ENCODE measurements at regions not wholly inside any gene's neighbourhood (a gene's known extent, or its start where the extent isn't known, plus 50 kb on each side); places are given as distances from the start of the nearest gene placed in this dataset.

DNA sequence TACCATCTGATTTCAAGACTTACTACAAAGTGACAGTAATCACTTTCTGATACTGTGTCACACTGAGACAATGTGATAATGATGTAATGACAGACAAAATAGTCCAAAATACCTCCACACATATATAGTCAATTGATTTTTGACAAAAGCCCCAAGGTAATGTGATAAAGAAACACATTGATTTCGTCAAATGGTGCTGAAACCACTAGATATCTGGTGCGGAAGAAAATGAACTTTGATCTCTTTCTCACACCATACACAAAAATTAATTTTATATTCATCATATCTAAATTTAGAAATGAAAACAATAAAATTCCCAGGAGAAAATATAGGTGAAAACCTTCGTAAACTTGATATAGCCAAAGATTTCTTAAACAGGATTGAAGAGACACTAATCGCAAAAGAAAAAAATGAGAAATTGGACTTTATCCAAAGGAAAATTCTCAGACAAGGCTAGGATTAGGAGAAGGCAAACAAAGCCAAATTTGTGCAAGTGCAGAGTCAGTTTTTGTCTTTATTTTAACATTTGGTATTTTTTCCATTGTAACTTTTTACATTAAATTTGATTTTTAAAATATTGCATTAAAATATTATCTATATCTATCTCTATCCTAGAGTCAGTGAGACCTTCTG, 739.9 kb downstream of the DIAPH3 start:
- H3K27me3 Mint-ChIP-seq = no peaks in the 10 kb centered on the region
- H3K27ac Mint-ChIP-seq = no peak overlapping the region
- TF ChIP-seq, protein P1, sequence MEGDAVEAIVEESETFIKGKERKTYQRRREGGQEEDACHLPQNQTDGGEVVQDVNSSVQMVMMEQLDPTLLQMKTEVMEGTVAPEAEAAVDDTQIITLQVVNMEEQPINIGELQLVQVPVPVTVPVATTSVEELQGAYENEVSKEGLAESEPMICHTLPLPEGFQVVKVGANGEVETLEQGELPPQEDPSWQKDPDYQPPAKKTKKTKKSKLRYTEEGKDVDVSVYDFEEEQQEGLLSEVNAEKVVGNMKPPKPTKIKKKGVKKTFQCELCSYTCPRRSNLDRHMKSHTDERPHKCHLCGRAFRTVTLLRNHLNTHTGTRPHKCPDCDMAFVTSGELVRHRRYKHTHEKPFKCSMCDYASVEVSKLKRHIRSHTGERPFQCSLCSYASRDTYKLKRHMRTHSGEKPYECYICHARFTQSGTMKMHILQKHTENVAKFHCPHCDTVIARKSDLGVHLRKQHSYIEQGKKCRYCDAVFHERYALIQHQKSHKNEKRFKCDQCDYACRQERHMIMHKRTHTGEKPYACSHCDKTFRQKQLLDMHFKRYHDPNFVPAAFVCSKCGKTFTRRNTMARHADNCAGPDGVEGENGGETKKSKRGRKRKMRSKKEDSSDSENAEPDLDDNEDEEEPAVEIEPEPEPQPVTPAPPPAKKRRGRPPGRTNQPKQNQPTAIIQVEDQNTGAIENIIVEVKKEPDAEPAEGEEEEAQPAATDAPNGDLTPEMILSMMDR (IDR thresholded peaks at IDR 0.05) = no peak
- ChIA-PET POLR2A (no interaction called here), CTCF (interaction anchor here (1.5 kb wide), 1 partner anchor 32 kb away, joined by 3 read pairs; no protein-coding TSS in a partner anchor)
- DNase-seq = no peak
- intact Hi-C loops (cut with micrococcal nuclease) = no loop called here
- H3K9me3 Mint-ChIP-seq = peaks cover 6% of the 10 kb centered on the region
- no peaks in the 10 kb centered on the region for H3K36me3 Mint-ChIP-seq (ENCODE audit: low read depth)
- no peak for ATAC-seq
- H3K4me3 Mint-ChIP-seq = no peak overlapping the region
- H3K4me1 Mint-ChIP-seq (ENCODE audit: low read depth) = no peaks in the 10 kb centered on the region

DNA sequence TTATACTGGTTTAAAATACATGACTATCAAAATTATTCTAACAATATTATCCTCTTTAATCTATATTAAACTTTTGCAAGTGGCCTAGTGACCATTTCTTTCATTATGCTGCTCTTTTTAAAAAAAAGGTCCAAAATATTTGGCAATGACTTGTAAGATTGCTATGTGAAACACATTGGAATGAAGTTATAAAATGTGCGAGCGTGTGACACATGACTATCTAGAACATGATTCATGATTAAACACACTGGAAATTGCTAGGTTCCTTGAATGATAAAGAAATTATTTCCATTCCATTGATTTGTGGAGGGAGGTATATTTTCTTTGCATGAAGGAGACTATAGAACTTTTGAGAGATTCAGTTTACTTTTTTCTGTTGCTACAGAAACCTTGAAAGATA, 739.1 kb downstream of the DIAPH3 start:
- intact Hi-C loops (cut with micrococcal nuclease) = no loop called here
- H3K9me3 Mint-ChIP-seq = peaks cover 6% of the 10 kb centered on the region
- no peak overlapping the region for H3K4me3 Mint-ChIP-seq
- H3K27ac Mint-ChIP-seq = no peak overlapping the region
- TF ChIP-seq, protein P1 (IDR thresholded peaks at IDR 0.05) = no peak
- ATAC-seq = no peak
- no peaks in the 10 kb centered on the region for H3K36me3 Mint-ChIP-seq (ENCODE audit: low read depth)
- ChIA-PET CTCF (interaction anchor here (1.3 to 1.5 kb wide), 2 partner anchors 10 to 33 kb away, joined by 3 read pairs; no protein-coding TSS in a partner anchor), POLR2A (no interaction called here)
- no peak for DNase-seq
- no peaks in the 10 kb centered on the region for H3K27me3 Mint-ChIP-seq
- H3K4me1 Mint-ChIP-seq (ENCODE audit: low read depth) = no peaks in the 10 kb centered on the region

DNA sequence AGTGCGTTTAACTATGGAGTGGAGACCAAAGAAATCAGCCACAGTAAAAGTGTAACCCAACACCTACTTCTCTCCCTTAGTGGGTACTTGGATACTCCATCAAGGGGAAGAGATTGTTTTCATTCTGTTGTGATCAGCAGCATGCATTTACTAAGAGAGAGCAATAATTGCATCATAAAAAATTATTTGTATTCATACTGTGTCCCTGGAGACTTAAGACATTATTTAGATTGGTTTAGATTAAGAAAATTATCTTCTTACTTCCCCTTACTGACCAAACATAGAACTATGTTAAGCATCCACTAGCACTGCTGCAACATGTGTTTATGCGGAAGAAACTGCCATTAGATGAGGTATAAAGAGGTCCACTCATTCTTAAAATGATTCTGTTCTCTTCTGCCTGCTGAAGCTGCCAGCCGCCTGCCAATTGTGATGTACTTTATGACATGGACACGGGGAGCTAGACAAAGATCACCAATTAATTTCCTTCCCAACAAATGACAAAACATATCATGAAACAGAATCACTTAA, 738.5 kb downstream of the DIAPH3 start:
- Mint-ChIP-seq H3K4me1 (ENCODE audit: low read depth) (no peaks in the 10 kb centered on the region), H3K9me3 (peaks cover 6% of the 10 kb centered on the region), H3K27ac (no peak overlapping the region), H3K27me3 (no peaks in the 10 kb centered on the region), H3K36me3 (ENCODE audit: low read depth) (no peaks in the 10 kb centered on the region), H3K4me3 (no peak overlapping the region)
- ChIA-PET CTCF (interaction anchor here (1.3 kb wide), 1 partner anchor 10 kb away, joined by 3 read pairs; no protein-coding TSS in a partner anchor), POLR2A (no interaction called here)
- intact Hi-C loops (cut with micrococcal nuclease) = no loop called here
- ATAC-seq = no peak
- DNase-seq = no peak
- TF ChIP-seq, protein P1 (IDR thresholded peaks at IDR 0.05) = no peak

DNA sequence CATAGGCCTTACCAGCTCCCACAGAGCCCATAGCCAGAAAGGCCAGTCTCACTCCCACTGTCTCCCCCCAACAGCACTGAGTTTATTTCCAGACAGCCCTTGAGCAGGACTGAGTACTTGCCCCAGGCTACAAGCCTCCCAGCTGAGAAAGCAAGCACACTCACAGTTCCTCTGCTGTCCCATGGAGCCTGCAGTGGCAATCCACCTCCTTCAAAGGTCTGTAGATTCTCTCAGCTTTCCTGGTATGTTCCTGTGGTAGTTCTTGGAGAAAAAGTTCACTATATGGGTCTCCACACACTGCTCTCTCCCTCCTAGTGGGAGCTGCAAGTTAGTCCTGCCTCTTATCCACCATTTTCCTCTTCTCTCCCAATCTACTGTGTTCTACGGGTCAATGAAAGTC, 728.7 kb downstream of the DIAPH3 start:
- no peak for DNase-seq
- Mint-ChIP-seq H3K4me3 (no peak overlapping the region), H3K27me3 (no peaks in the 10 kb centered on the region), H3K9me3 (peaks cover 26% of the 10 kb centered on the region), H3K36me3 (ENCODE audit: low read depth) (no peaks in the 10 kb centered on the region), H3K4me1 (ENCODE audit: low read depth) (no peaks in the 10 kb centered on the region), H3K27ac (no peak overlapping the region)
- CTCF ChIA-PET = no interaction called here
- intact Hi-C loops (cut with micrococcal nuclease) = no loop called here
- no peak for ATAC-seq
- POLR2A ChIA-PET = no interaction called here
- TF ChIP-seq, protein P1 (IDR thresholded peaks at IDR 0.05) = no peak

DNA sequence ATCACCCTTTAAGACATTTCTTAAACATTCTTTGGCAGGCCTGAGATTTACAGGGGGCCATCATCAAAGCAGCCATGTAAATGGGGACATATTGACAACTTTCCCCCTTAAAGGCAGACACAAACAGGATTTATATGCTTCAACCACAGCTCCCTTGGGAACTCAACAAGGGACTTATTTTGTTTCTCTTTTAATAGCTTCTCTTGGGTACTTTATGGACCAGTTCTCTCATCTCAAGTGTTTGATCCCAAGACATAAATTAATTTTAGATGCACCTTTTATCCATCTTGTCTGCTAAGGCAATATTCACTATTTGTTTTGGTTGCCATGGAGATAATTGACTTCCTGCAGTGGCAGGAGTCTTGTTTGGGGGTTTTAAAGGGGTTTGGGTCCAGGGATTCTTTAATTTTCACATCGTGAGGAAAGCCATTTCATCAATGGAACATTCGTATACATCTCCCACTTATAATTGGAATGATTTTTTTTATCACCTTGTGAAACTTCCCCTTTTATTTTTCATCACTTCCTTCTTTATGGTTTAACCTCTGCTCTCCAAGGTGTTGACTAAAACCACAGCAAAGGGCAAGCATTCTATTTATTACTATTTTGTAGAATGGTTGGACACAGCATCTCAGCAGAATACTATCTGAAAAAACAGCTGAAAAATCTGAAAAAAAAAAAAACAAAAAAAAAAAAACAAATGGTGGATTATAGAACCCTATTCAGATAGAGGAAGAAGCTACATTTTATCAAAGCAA, 726.0 kb downstream of the DIAPH3 start:
- peaks cover 7% of the 10 kb centered on the region for H3K4me1 Mint-ChIP-seq (ENCODE audit: low read depth)
- CTCF ChIA-PET = no interaction called here
- H3K27ac Mint-ChIP-seq = no peak overlapping the region
- intact Hi-C loops (cut with micrococcal nuclease) = no loop called here
- H3K27me3 Mint-ChIP-seq = peaks cover 3% of the 10 kb centered on the region
- no peak for DNase-seq
- POLR2A ChIA-PET = no interaction called here
- no peak overlapping the region for H3K4me3 Mint-ChIP-seq
- H3K9me3 Mint-ChIP-seq = peaks cover 20% of the 10 kb centered on the region
- TF ChIP-seq, protein P1 (IDR thresholded peaks at IDR 0.05) = no peak
- no peaks in the 10 kb centered on the region for H3K36me3 Mint-ChIP-seq (ENCODE audit: low read depth)
- ATAC-seq = no peak

All from activated CD8-positive, alpha-beta T cell treated with anti-CD3 and anti-CD28 coated beads for 36 hours (primary cell).